ENCODE measurements at regions not wholly inside any gene's neighbourhood (a gene's known extent, or its start where the extent isn't known, plus 50 kb on each side); places are given as distances from the start of the nearest gene placed in this dataset.

DNA sequence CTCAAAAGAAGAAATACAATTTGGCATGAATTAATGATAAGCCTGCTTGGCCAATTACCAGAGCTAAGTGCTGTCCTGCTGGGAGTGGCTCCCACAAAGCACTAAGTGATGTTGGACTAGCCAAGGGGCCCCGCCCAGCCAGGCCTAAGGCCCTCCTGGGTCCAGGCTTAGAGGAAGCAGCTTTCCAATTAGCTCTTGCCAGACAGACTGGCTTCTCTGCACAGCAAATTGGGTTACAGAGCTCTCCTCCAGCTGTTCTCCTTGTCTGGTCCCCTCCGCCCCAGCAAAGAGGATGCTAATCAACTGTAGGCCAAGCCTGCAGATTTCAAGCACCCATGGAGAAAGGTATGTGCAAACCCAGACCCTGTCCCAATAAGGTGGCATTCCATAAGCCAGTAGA lies 151.9 kb downstream of the DMRTA2 start:
- TF ChIP-seq EZH2 (IDR thresholded peaks at IDR 0.05; ENCODE audit: insufficient read depth, low read length), result no peak
- TF ChIP-seq, protein P1, sequence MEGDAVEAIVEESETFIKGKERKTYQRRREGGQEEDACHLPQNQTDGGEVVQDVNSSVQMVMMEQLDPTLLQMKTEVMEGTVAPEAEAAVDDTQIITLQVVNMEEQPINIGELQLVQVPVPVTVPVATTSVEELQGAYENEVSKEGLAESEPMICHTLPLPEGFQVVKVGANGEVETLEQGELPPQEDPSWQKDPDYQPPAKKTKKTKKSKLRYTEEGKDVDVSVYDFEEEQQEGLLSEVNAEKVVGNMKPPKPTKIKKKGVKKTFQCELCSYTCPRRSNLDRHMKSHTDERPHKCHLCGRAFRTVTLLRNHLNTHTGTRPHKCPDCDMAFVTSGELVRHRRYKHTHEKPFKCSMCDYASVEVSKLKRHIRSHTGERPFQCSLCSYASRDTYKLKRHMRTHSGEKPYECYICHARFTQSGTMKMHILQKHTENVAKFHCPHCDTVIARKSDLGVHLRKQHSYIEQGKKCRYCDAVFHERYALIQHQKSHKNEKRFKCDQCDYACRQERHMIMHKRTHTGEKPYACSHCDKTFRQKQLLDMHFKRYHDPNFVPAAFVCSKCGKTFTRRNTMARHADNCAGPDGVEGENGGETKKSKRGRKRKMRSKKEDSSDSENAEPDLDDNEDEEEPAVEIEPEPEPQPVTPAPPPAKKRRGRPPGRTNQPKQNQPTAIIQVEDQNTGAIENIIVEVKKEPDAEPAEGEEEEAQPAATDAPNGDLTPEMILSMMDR (IDR thresholded peaks at IDR 0.05; ENCODE audit: insufficient read depth, low read depth, low read length), result no peak
- Histone ChIP-seq H3K36me3 (ENCODE audit: insufficient read depth, low read length) (no peaks in the 10 kb centered on the region), H2AFZ (ENCODE audit: low read depth, low read length) (no peak overlapping the region), H4K20me1 (ENCODE audit: insufficient read depth, low read length) (no peaks in the 10 kb centered on the region), H3K27me3 (ENCODE audit: insufficient read depth, low read length) (no peaks in the 10 kb centered on the region), H3K9ac (ENCODE audit: low read length) (no peak overlapping the region), H3K4me1 (ENCODE audit: insufficient read depth, low read length) (no peaks in the 10 kb centered on the region), H3K4me2 (ENCODE audit: low read length) (no peak overlapping the region), H3K79me2 (ENCODE audit: insufficient read depth, low read length) (no peaks in the 10 kb centered on the region), H3K4me3 (ENCODE audit: insufficient read depth, low read depth, low read length) (no peak overlapping the region), H3K27ac (ENCODE audit: low read depth, low read length) (no peak overlapping the region), H3K9me3 (ENCODE audit: insufficient read depth, low read depth, low read length) (no peaks in the 10 kb centered on the region)
- Mint-ChIP-seq H3K27me3 (ENCODE audit: low read depth, unreplicated experiment) (peaks cover 15% of the 10 kb centered on the region), H3K36me3 (ENCODE audit: low read depth, unreplicated experiment) (no peaks in the 10 kb centered on the region), H3K4me3 (ENCODE audit: unreplicated experiment) (no peak overlapping the region), H3K27ac (ENCODE audit: unreplicated experiment) (no peak overlapping the region), H3K4me1 (ENCODE audit: low read depth, unreplicated experiment) (peaks cover 8% of the 10 kb centered on the region), H3K9me3 (ENCODE audit: unreplicated experiment) (no peaks in the 10 kb centered on the region)
- FAIRE-seq (no peak), DNase-seq (ENCODE audit: low read depth) (no peak)

DNA sequence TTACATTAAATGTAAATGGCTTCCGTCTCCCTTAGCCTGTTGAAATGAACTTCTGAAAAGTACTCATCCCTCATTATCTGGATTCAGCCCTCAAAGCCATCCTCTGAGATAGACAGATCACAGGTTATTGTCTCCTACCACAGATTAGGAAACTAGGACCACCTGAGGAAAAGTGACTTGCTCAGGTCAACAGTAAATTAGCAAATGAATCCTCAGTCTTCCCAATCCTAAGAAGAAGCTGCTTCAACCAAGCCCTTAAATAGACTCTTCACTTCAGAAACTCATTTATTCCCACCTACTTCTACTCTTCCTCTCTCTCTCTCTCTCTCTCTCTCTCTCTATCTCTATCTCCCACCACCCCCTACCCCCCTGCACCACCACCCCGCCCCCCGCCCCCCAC lies 152.3 kb downstream of the DMRTA2 start:
- H3K9me3 ChIP-seq (ENCODE audit: insufficient read depth, low read depth, low read length), result no peaks in the 10 kb centered on the region

DNA sequence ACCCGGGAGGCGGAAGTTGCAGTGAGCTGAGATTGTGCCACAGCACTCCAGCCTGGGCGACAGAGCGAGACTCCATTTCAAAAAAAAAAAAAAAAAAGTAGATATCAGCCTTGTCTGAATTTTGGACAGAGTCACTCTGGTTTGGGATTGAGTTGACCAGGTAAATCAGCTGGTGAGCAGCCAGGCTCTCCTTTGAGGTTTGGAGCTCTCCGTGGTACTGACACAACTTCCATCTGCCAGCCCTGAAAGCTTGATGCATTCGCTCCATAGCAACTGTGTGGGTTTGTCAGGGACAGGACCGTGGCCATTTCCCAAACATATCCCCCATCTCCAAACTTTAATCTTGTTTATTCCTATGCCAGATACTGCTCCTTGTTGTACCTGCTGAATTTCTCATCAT lies 155.2 kb downstream of the DMRTA2 start:
- no peak for DNase-seq (ENCODE audit: low read depth)
- Histone ChIP-seq H3K4me1 (ENCODE audit: insufficient read depth, low read length) (no peaks in the 10 kb centered on the region), H2AFZ (ENCODE audit: low read depth, low read length) (no peak overlapping the region), H3K36me3 (ENCODE audit: insufficient read depth, low read length) (no peaks in the 10 kb centered on the region), H3K9me3 (ENCODE audit: insufficient read depth, low read depth, low read length) (no peaks in the 10 kb centered on the region), H3K4me3 (ENCODE audit: insufficient read depth, low read depth, low read length) (no peak overlapping the region), H3K4me2 (ENCODE audit: low read length) (no peak overlapping the region), H3K79me2 (ENCODE audit: insufficient read depth, low read length) (no peaks in the 10 kb centered on the region), H4K20me1 (ENCODE audit: insufficient read depth, low read length) (no peaks in the 10 kb centered on the region), H3K27me3 (ENCODE audit: insufficient read depth, low read length) (no peaks in the 10 kb centered on the region), H3K27ac (ENCODE audit: low read depth, low read length) (no peak overlapping the region), H3K9ac (ENCODE audit: low read length) (no peak overlapping the region)
- Mint-ChIP-seq H3K27ac (ENCODE audit: unreplicated experiment) (no peak overlapping the region), H3K27me3 (ENCODE audit: low read depth, unreplicated experiment) (peaks cover 13% of the 10 kb centered on the region), H3K4me1 (ENCODE audit: low read depth, unreplicated experiment) (peaks cover 12% of the 10 kb centered on the region), H3K9me3 (ENCODE audit: unreplicated experiment) (no peaks in the 10 kb centered on the region), H3K4me3 (ENCODE audit: unreplicated experiment) (no peak overlapping the region), H3K36me3 (ENCODE audit: low read depth, unreplicated experiment) (no peaks in the 10 kb centered on the region)
- TF ChIP-seq, protein P1 (IDR thresholded peaks at IDR 0.05; ENCODE audit: insufficient read depth, low read depth, low read length), result no peak
- no peak for TF ChIP-seq EZH2 (IDR thresholded peaks at IDR 0.05; ENCODE audit: insufficient read depth, low read length)
- FAIRE-seq, result no peak

More for the DNA sequence above, 152.3 kb downstream of the DMRTA2 start:
- Histone ChIP-seq H3K9ac (ENCODE audit: low read length) (no peak overlapping the region), H3K4me3 (ENCODE audit: insufficient read depth, low read depth, low read length) (no peak overlapping the region), H3K27me3 (ENCODE audit: insufficient read depth, low read length) (no peaks in the 10 kb centered on the region), H3K79me2 (ENCODE audit: insufficient read depth, low read length) (no peaks in the 10 kb centered on the region), H2AFZ (ENCODE audit: low read depth, low read length) (no peak overlapping the region), H3K4me1 (ENCODE audit: insufficient read depth, low read length) (no peaks in the 10 kb centered on the region), H3K27ac (ENCODE audit: low read depth, low read length) (no peak overlapping the region), H3K4me2 (ENCODE audit: low read length) (no peak overlapping the region), H3K36me3 (ENCODE audit: insufficient read depth, low read length) (no peaks in the 10 kb centered on the region), H4K20me1 (ENCODE audit: insufficient read depth, low read length) (no peaks in the 10 kb centered on the region)
- no peak for DNase-seq (ENCODE audit: low read depth)
- no peak overlapping the region for H3K4me3 Mint-ChIP-seq (ENCODE audit: unreplicated experiment)
- no peaks in the 10 kb centered on the region for H3K9me3 Mint-ChIP-seq (ENCODE audit: unreplicated experiment)
- no peak overlapping the region for H3K27ac Mint-ChIP-seq (ENCODE audit: unreplicated experiment)
- no peak for FAIRE-seq
- no peaks in the 10 kb centered on the region for H3K36me3 Mint-ChIP-seq (ENCODE audit: low read depth, unreplicated experiment)
- peaks cover 15% of the 10 kb centered on the region for H3K27me3 Mint-ChIP-seq (ENCODE audit: low read depth, unreplicated experiment)
- TF ChIP-seq EZH2 (IDR thresholded peaks at IDR 0.05; ENCODE audit: insufficient read depth, low read length), result no peak
- TF ChIP-seq, protein P1 (IDR thresholded peaks at IDR 0.05; ENCODE audit: insufficient read depth, low read depth, low read length), result no peak
- peaks cover 12% of the 10 kb centered on the region for H3K4me1 Mint-ChIP-seq (ENCODE audit: low read depth, unreplicated experiment)

Measured in astrocyte (in vitro differentiated cells and primary cell).